Endothelial cell (in vitro differentiated cells): ENCODE measurements at regions not wholly inside any gene's neighbourhood (a gene's known extent, or its start where the extent isn't known, plus 50 kb on each side); places are given as distances from the start of the nearest gene placed in this dataset.

ENCODE experiments used
- DNase-seq: peaks from one replicate; pipeline ENCODE4 v3.0.0; 2021; ENCODE audit warnings: low spot score
- H3K27ac Mint-ChIP-seq: one replicate; pipeline ENCODE4 v1.8.0; 2021; ENCODE audit warnings: mixed read lengths, inconsistent platforms; ENCODE audit not compliant: unreplicated experiment
- H3K27me3 Mint-ChIP-seq: one replicate; pipeline ENCODE4 v1.8.0; 2021; ENCODE audit warnings: mild to moderate bottlenecking, moderate library complexity, mixed read lengths, inconsistent platforms; ENCODE audit not compliant: unreplicated experiment
- H3K36me3 Mint-ChIP-seq: one replicate; pipeline ENCODE4 v1.8.0; 2021; ENCODE audit warnings: mild to moderate bottlenecking, low read depth, mixed read lengths, inconsistent platforms; ENCODE audit not compliant: unreplicated experiment
- H3K4me1 Mint-ChIP-seq: one replicate; pipeline ENCODE4 v1.8.0; 2021; ENCODE audit warnings: mild to moderate bottlenecking, mixed read lengths, inconsistent platforms; ENCODE audit not compliant: unreplicated experiment
- H3K4me3 Mint-ChIP-seq: one replicate; pipeline ENCODE4 v1.8.0; 2021; ENCODE audit warnings: mild to moderate bottlenecking, mixed read lengths, inconsistent platforms; ENCODE audit not compliant: unreplicated experiment
- H3K9me3 Mint-ChIP-seq: one replicate; pipeline ENCODE4 v1.8.0; 2021; ENCODE audit warnings: mixed read lengths, inconsistent platforms; ENCODE audit not compliant: unreplicated experiment
- CTCF ChIP-seq: fragments of 200-600 bp; sonication (generic); IDR thresholded peaks from one replicate; pipeline ENCODE4 v1.5.0; 2021; ENCODE audit warnings: antibody characterized with exemption; ENCODE audit not compliant: unreplicated experiment

DNA sequence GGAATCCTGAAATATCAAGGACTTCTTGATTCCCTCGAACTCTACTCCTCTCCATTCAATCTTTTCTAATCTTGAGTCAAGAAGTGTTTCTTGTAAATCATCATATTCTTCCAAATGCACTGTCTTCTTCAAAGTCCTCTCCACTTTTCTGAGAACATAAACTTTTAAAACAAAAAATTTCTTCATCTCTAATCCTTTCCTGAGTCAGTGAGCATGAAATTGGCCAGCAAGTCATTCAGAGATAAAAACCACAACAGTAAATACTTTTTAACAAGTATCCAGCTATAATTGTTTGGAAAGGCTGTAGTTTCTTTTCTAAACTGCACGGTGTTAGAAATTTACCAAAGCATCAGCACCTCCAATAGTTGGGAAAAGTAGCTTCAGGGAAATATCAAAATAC lies 312.6 kb upstream of the GALNT5 start:
- Mint-ChIP-seq H3K36me3 (no peaks in the 10 kb centered on the region), H3K27me3 (peaks cover 2% of the 10 kb centered on the region), H3K4me3 (no peak overlapping the region), H3K9me3 (no peaks in the 10 kb centered on the region), H3K4me1 (no peaks in the 10 kb centered on the region), H3K27ac (no peak overlapping the region)
- TF ChIP-seq CTCF = no peak
- DNase-seq = no peak

- TF ChIP-seq CTCF = no peak
- no peaks in the 10 kb centered on the region for H3K36me3 Mint-ChIP-seq
- no peaks in the 10 kb centered on the region for H3K4me1 Mint-ChIP-seq
- H3K27ac Mint-ChIP-seq = no peak overlapping the region
- H3K4me3 Mint-ChIP-seq = no peak overlapping the region
- DNase-seq = no peak
- H3K27me3 Mint-ChIP-seq = peaks cover 2% of the 10 kb centered on the region
- no peaks in the 10 kb centered on the region for H3K9me3 Mint-ChIP-seq
These were observed 310.2 kb upstream of the GALNT5 start for GRCh38 chr2:156947261-156947660.

GRCh38 chr2:156955701-156956100 lies 301.8 kb upstream of the GALNT5 start:
- H3K36me3 Mint-ChIP-seq = no peaks in the 10 kb centered on the region
- H3K27ac Mint-ChIP-seq = no peak overlapping the region

GRCh38 chr2:156956161-156956560 lies 301.3 kb upstream of the GALNT5 start:
- no peak for TF ChIP-seq CTCF
- Mint-ChIP-seq H3K4me3 (no peak overlapping the region), H3K4me1 (no peaks in the 10 kb centered on the region), H3K27ac (no peak overlapping the region), H3K27me3 (no peaks in the 10 kb centered on the region), H3K9me3 (no peaks in the 10 kb centered on the region), H3K36me3 (no peaks in the 10 kb centered on the region)
- no peak for DNase-seq

More at GRCh38 chr2:156955701-156956100, 301.8 kb upstream of the GALNT5 start:
- no peak for DNase-seq
- no peak overlapping the region for H3K4me3 Mint-ChIP-seq
- H3K27me3 Mint-ChIP-seq = no peaks in the 10 kb centered on the region
- H3K4me1 Mint-ChIP-seq = no peaks in the 10 kb centered on the region
- H3K9me3 Mint-ChIP-seq = no peaks in the 10 kb centered on the region
- TF ChIP-seq CTCF = no peak

DNA sequence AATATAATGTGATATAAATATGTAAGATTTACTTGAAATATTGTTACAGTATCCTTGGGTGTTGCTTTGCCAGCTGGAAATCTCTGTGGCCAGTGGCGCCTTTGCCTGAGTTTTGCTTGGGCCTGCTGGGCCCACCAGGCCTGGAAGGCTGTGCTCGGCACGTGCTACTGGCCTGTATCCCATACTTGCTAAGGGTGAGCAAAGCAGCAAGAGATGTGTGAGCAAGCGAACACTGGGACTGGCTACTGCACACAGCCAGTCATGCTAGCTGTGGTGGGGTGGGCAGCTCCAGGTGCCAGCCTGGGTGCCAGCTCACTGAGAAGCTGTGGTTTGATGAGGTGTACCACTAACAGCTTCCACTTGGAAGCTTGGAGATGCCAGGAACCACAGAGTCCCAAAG lies 299.1 kb upstream of the GALNT5 start:
- H3K4me1 Mint-ChIP-seq = no peaks in the 10 kb centered on the region
- no peak for TF ChIP-seq CTCF
- H3K36me3 Mint-ChIP-seq = no peaks in the 10 kb centered on the region
- DNase-seq = no peak
- H3K4me3 Mint-ChIP-seq = no peak overlapping the region
- H3K27me3 Mint-ChIP-seq = no peaks in the 10 kb centered on the region
- H3K9me3 Mint-ChIP-seq = no peaks in the 10 kb centered on the region
- H3K27ac Mint-ChIP-seq = no peak overlapping the region
